PC-9 (cell line): ENCODE measurements at regions not wholly inside any gene's neighbourhood (a gene's known extent, or its start where the extent isn't known, plus 50 kb on each side); places are given as distances from the start of the nearest gene placed in this dataset.

Experiments
- BruUV-seq: library from RNA; stranded (reverse); fragments of 400-500 nt; replicated peaks from 2 replicates; lab custom pipeline; 2021; lab: Mats Ljungman, UMichigan
- CTCF ChIA-PET: fragments of 300-600 bp; sonication (Branson Sonifier 250); formaldehyde crosslinking; loops from one replicate; lab custom pipeline; 2022; ENCODE audit warnings: antibody characterized with exemption; lab: Charles Lee
- POLR2A ChIA-PET: fragments of 300-600 bp; sonication (Branson Sonifier 250); formaldehyde crosslinking; loops from one replicate; lab custom pipeline; 2022; ENCODE audit warnings: antibody characterized with exemption; ENCODE audit not compliant: unreplicated experiment; lab: Charles Lee
- DNase-seq, 2 experiments: peaks; one replicate each; pipeline versions ENCODE4 v3.0.0 to v3.0.0-alpha.2; 2015 to 2022; ENCODE audit warnings: mixed read lengths in 1 of 2
- H2AFZ ChIP-seq: fragments of 200-600 bp; sonication (generic); 2 replicates; pipeline ENCODE4 v1.8.1; 2017; ENCODE audit warnings: antibody characterized with exemption
- H3F3A ChIP-seq: fragments of 200-600 bp; sonication (generic); 2 replicates; pipeline ENCODE4 v1.8.1; 2017; ENCODE audit warnings: antibody characterized with exemption, mild to moderate bottlenecking, low read depth; ENCODE audit not compliant: insufficient read depth
- H3K27ac ChIP-seq: fragments of 200-600 bp; sonication (generic); 2 replicates; pipeline ENCODE4 v1.6.1; 2016; ENCODE audit warnings: mixed run types
- H3K27me3 ChIP-seq: fragments of 200-600 bp; sonication (generic); 2 replicates; pipeline ENCODE4 v1.6.1; 2016; ENCODE audit warnings: low read depth, mixed run types; ENCODE audit not compliant: insufficient read depth
- H3K36me3 ChIP-seq: fragments of 200-600 bp; sonication (generic); 2 replicates; pipeline ENCODE4 v1.6.1; 2016; ENCODE audit warnings: low read depth, mixed run types
- H3K4me1 ChIP-seq: fragments of 200-600 bp; sonication (generic); replicated peaks from 2 replicates; pipeline ENCODE4 v1.6.1; 2016; ENCODE audit warnings: mixed run types; ENCODE audit not compliant: insufficient read depth
- H3K4me2 ChIP-seq: fragments of 200-600 bp; sonication (generic); 2 replicates; pipeline ENCODE4 v1.6.1; 2017; ENCODE audit warnings: mixed run types
- H3K4me3 ChIP-seq: fragments of 200-600 bp; sonication (generic); 2 replicates; pipeline ENCODE4 v1.6.1; 2016; ENCODE audit warnings: mixed run types
- H3K79me2 ChIP-seq: fragments of 200-600 bp; sonication (generic); 2 replicates; pipeline ENCODE4 v1.6.1; 2017; ENCODE audit warnings: low read depth, mixed run types
- H3K9me2 ChIP-seq: fragments of 200-600 bp; sonication (generic); 2 replicates; pipeline ENCODE4 v1.8.1; 2017; ENCODE audit warnings: mild to moderate bottlenecking; ENCODE audit not compliant: insufficient read depth
- H3K9me3 ChIP-seq: fragments of 200-600 bp; sonication (generic); 2 replicates; pipeline ENCODE4 v1.8.1; 2016; ENCODE audit warnings: low read depth; ENCODE audit not compliant: insufficient read depth
- H4K20me1 ChIP-seq: fragments of 200-600 bp; sonication (generic); 2 replicates; pipeline ENCODE4 v1.8.1; 2017; ENCODE audit not compliant: insufficient read depth
- EZH2 ChIP-seq: fragments of 200-600 bp; sonication (generic); IDR thresholded peaks from 2 replicates; pipeline ENCODE4 v1.8.0; 2017; ENCODE audit warnings: antibody characterized with exemption, low read depth
- intact Hi-C: fragments of 100-400 bp; cut with micrococcal nuclease; formaldehyde crosslinking; loops from one replicate; pipeline ENCODE4 v1.10.0; 2022; ENCODE audit not compliant: unreplicated experiment
- TF ChIP-seq, protein P1 (sequence below): fragments of 200-600 bp; sonication (generic); conservative IDR thresholded peaks from 2 replicates; pipeline ENCODE4 v1.6.1; 2017; ENCODE audit warnings: mixed run types, antibody characterized with exemption, mild to moderate bottlenecking, moderate library complexity

DNA sequence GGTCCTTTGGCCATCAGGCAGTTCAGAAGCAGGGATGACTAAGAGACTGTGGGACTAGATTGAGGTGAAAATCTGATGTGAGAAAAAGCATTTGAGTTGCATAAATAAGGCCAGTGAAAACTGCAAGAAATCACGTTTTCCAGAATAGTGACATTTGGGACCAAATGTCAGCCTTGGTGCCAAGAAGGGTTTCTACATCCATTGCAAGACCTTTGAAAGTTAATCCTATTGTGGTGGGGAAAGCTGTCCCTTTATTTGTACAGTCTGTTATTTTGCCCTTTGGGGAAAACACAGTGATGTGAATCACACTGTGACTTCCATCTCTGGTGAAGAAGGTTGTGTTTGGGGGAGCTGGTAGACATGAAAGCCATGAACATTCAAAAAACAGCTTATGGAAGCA is 153.5 kb upstream of the SIX2 start:
- BruUV-seq = no TSS peak
- Histone ChIP-seq H3K79me2 (no peaks in the 10 kb centered on the region), H3K36me3 (no peaks in the 10 kb centered on the region), H3K9me3 (no peaks in the 10 kb centered on the region), H3K9me2 (no peaks in the 10 kb centered on the region), H3K27me3 (no peaks in the 10 kb centered on the region), H4K20me1 (no peaks in the 10 kb centered on the region), H3K4me2 (no peak overlapping the region), H3K4me1 (peaks cover 12% of the 10 kb centered on the region), H3K4me3 (no peak overlapping the region), H3K27ac (no peak overlapping the region), H2AFZ (no peak overlapping the region), H3F3A (no peaks in the 10 kb centered on the region)
- ChIA-PET CTCF (no interaction called here), POLR2A (no interaction called here)
- no peak for DNase-seq
- intact Hi-C loops = no loop called here
- TF ChIP-seq, protein P1, sequence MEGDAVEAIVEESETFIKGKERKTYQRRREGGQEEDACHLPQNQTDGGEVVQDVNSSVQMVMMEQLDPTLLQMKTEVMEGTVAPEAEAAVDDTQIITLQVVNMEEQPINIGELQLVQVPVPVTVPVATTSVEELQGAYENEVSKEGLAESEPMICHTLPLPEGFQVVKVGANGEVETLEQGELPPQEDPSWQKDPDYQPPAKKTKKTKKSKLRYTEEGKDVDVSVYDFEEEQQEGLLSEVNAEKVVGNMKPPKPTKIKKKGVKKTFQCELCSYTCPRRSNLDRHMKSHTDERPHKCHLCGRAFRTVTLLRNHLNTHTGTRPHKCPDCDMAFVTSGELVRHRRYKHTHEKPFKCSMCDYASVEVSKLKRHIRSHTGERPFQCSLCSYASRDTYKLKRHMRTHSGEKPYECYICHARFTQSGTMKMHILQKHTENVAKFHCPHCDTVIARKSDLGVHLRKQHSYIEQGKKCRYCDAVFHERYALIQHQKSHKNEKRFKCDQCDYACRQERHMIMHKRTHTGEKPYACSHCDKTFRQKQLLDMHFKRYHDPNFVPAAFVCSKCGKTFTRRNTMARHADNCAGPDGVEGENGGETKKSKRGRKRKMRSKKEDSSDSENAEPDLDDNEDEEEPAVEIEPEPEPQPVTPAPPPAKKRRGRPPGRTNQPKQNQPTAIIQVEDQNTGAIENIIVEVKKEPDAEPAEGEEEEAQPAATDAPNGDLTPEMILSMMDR = no peak
- TF ChIP-seq EZH2 = no peak

DNA sequence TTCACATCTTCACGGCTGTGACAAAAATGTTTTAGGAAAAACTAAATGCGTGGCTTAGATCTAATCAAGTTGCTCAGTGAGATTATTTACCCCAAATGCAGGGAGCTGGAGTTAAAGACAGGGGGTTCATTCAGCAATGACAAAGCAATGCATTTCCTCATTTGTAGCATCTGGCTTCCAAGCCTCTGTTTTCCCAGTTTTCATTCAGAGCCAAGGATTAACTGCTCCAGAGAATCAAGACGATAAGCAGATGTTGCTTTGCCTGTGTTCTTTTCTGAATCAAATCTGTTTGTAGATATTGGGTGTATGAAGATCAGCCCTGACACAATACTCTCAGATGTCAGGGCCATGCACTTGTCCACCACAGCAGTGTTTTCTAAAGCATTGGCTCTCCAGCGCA is 147.4 kb upstream of the SIX2 start:
- no peak for TF ChIP-seq EZH2
- TF ChIP-seq, protein P1 = no peak
- CTCF ChIA-PET = no interaction called here
- H3K9me2 ChIP-seq = no peaks in the 10 kb centered on the region

DNA sequence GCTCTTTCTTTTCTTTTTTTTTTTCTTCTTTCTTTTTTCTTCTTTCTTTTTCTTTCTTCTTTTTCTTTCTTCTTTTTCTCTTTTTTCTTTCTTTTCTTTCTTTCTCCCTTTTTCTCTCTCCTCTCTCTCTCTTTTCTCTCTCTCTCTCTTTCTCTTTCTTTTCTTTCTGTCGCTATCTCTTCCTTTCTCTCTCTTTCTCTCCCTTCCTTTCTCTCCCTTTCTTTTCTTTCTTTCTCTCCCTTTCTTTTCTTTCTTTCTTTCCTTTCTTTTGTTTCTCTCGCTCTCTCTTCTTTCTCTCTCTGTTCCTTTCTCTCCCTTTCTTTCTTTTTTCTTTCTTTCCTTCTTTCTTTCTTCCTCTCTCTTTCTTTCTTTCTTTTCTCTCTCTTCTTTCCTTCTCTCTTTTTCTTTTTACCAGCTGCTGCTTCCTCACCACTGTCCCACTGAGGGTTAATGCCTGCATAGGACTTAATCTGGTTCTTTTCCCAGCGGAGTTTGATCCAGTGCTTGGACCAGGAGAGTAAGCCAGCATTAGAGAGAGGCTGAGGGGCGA is 145.4 kb upstream of the SIX2 start:
- no peak overlapping the region for H3K4me3 ChIP-seq
- H4K20me1 ChIP-seq = no peaks in the 10 kb centered on the region
- POLR2A ChIA-PET = interaction anchor here (0.6 kb wide), 1 partner anchor 81 kb away, joined by 3 read pairs; no protein-coding TSS in a partner anchor
- no TSS peak for BruUV-seq
- H3K9me2 ChIP-seq = no peaks in the 10 kb centered on the region
- H2AFZ ChIP-seq = no peak overlapping the region
- no peak overlapping the region for H3K27ac ChIP-seq
- intact Hi-C loops = no loop called here
- no peak for TF ChIP-seq EZH2
- TF ChIP-seq, protein P1 = no peak
- no peak for DNase-seq
- no peaks in the 10 kb centered on the region for H3K4me1 ChIP-seq
- no peaks in the 10 kb centered on the region for H3F3A ChIP-seq
- no peak overlapping the region for H3K4me2 ChIP-seq
- no peaks in the 10 kb centered on the region for H3K36me3 ChIP-seq
- no peaks in the 10 kb centered on the region for H3K27me3 ChIP-seq
- H3K9me3 ChIP-seq = peaks cover 9% of the 10 kb centered on the region; the same call in 1 of the 2 replicates
- CTCF ChIA-PET = no interaction called here
- no peaks in the 10 kb centered on the region for H3K79me2 ChIP-seq

More for the DNA sequence above, 147.4 kb upstream of the SIX2 start:
- DNase-seq = no peak
- no peaks in the 10 kb centered on the region for H3K79me2 ChIP-seq
- H3F3A ChIP-seq = no peaks in the 10 kb centered on the region
- H3K4me3 ChIP-seq = no peak overlapping the region
- no peak overlapping the region for H3K27ac ChIP-seq
- no peak overlapping the region for H3K4me2 ChIP-seq
- POLR2A ChIA-PET = interaction anchor here (0.6 kb wide), 1 partner anchor 314 kb away, joined by 7 read pairs; no protein-coding TSS in a partner anchor
- no peak overlapping the region for H2AFZ ChIP-seq
- H3K36me3 ChIP-seq = no peaks in the 10 kb centered on the region
- H4K20me1 ChIP-seq = no peaks in the 10 kb centered on the region
- intact Hi-C loops = no loop called here
- H3K9me3 ChIP-seq = no peaks in the 10 kb centered on the region
- no TSS peak for BruUV-seq
- H3K4me1 ChIP-seq = no peaks in the 10 kb centered on the region
- no peaks in the 10 kb centered on the region for H3K27me3 ChIP-seq
